GM19328 (cell line): ENCODE measurements at regions not wholly inside any gene's neighbourhood (a gene's known extent, or its start where the extent isn't known, plus 50 kb on each side); places are given as distances from the start of the nearest gene placed in this dataset.

ENCODE experiments used
- ATAC-seq: cut with Tn5 transposase; IDR thresholded peaks from one replicate; pipeline ENCODE4 v1.9.1; 2021; ENCODE audit warnings: mild to moderate bottlenecking, moderate library complexity; ENCODE audit not compliant: unreplicated experiment

GRCh38 chr9:104009826-104010225 is 84.3 kb upstream of the SMC2 start:
- no peak for ATAC-seq

GRCh38 chr9:104022083-104022482 is 72.0 kb upstream of the SMC2 start:
- no peak for ATAC-seq

DNA sequence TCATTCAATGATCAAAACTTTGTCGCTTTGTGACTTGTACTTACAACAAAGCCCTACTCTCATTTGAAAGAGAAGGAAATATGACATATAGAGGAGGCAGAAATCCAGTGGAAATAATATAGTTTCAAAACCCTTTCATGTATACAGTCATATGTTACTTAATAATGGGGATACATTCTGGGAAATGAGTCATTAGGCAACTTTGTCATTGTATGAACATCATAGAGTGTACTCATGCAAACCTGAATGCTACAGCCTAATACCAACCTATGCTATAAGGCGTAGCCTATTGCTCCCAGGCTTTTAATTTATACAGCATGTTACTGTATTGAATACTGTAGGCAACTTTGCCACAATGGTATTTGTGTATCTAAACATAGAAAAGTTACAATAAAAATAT is 69.0 kb upstream of the SMC2 start:
- no peak for ATAC-seq

- ATAC-seq: no peak
Observed at GRCh38 chr9:104025945-104026344, 68.2 kb upstream of the SMC2 start.

GRCh38 chr9:104027295-104027694 is 66.8 kb upstream of the SMC2 start:
- peak; percentile 80 for ATAC-seq

GRCh38 chr9:104028827-104029226 is 65.3 kb upstream of the SMC2 start:
- ATAC-seq: no peak
